SU-DHL-6 (cell line): ENCODE measurements at regions not wholly inside any gene's neighbourhood (a gene's known extent, or its start where the extent isn't known, plus 50 kb on each side); places are given as distances from the start of the nearest gene placed in this dataset.
"Not testable (repeated sequence)": the region's sequence is repeated elsewhere in the genome, so short reads cannot be mapped to it uniquely, and the experiment has no call there.

Experiments
- H2AFZ ChIP-seq: fragments of 200-600 bp; sonication (generic); 2 replicates; pipeline ENCODE4 v1.6.1; 2014; ENCODE audit warnings: low read depth, mild to moderate bottlenecking, moderate library complexity, mixed read lengths, antibody characterized with exemption, low read length; ENCODE audit not compliant: severe bottlenecking
- H3F3A ChIP-seq: fragments of 200-600 bp; shearing (Covaris generic); 2 replicates; pipeline ENCODE4 v1.6.0; 2016; ENCODE audit warnings: antibody characterized with exemption, mild to moderate bottlenecking; ENCODE audit not compliant: insufficient read depth
- H3K27ac ChIP-seq: fragments of 200-600 bp; sonication (generic); 2 replicates; pipeline ENCODE4 v1.5.1; 2016; ENCODE audit warnings: low read depth, mild to moderate bottlenecking, low read length, moderate library complexity, mixed read lengths
- H3K27me3 ChIP-seq: fragments of 200-600 bp; sonication (generic), shearing (Covaris generic); 2 replicates; pipeline ENCODE4 v1.6.0; 2014; ENCODE audit warnings: mild to moderate bottlenecking, low read length
- H3K36me3 ChIP-seq: fragments of 200-600 bp; sonication (generic); 2 replicates; pipeline ENCODE4 v1.6.1; 2014; ENCODE audit warnings: mild to moderate bottlenecking, low read length, mixed read lengths
- H3K4me2 ChIP-seq: fragments of 300-600, 200-600 bp; shearing (Covaris generic), sonication (generic); 2 replicates; pipeline ENCODE4 v1.6.0; 2014; ENCODE audit warnings: low read length, low read depth, mild to moderate bottlenecking; ENCODE audit not compliant: poor library complexity, severe bottlenecking
- H3K4me3 ChIP-seq: fragments of 200-600 bp; sonication (generic); 2 replicates; pipeline ENCODE4 v1.5.1; 2014; ENCODE audit warnings: antibody characterized with exemption, low read length, mild to moderate bottlenecking, mixed read lengths; ENCODE audit not compliant: insufficient read depth, poor library complexity, severe bottlenecking
- H3K79me2 ChIP-seq: fragments of 200-600 bp; sonication (generic); 2 replicates; pipeline ENCODE4 v1.6.1; 2014; ENCODE audit warnings: mild to moderate bottlenecking, low read length, moderate library complexity; ENCODE audit not compliant: insufficient read depth
- H3K9ac ChIP-seq: fragments of 200-600 bp; sonication (generic); 2 replicates; pipeline ENCODE4 v1.7.0; 2014; ENCODE audit warnings: mild to moderate bottlenecking, low read length
- H3K9me2 ChIP-seq: fragments of 200-600 bp; sonication (generic); replicated peaks from 2 replicates; pipeline ENCODE4 v1.6.1; 2014; ENCODE audit warnings: low read length; ENCODE audit not compliant: insufficient read depth
- H3K9me3 ChIP-seq: fragments of 200-600 bp; sonication (generic); 2 replicates; pipeline ENCODE4 v1.6.1; 2014; ENCODE audit warnings: low read length, mixed read lengths; ENCODE audit not compliant: insufficient read depth
- H4K20me1 ChIP-seq: fragments of 200-600 bp; sonication (generic); 2 replicates; pipeline ENCODE4 v1.6.1; 2014; ENCODE audit warnings: low read depth, mild to moderate bottlenecking, antibody characterized with exemption, low read length, moderate library complexity, mixed read lengths

DNA sequence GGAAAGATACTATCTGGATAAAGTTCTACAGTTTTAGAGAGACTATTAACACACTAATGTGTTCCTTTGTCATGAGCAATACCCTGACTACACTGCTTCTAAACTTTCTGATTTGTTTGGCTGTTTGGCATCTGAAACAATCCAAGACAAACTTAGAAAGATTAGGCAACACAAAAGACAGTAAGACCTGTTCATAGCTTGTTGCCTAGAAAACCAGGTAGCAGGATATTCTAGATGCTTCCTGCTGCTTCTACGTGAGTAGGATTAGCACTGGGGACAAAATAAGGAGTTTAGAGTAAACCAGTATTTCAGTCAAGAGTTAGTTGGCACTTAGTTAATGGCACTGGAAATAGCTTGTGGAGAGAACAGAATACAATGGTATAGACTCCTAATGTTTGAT lies 256.5 kb downstream of the ZNF37A start:
- H3K27me3 ChIP-seq, H3K79me2 ChIP-seq, H3K36me3 ChIP-seq, H4K20me1 ChIP-seq, H3K27ac ChIP-seq, H3K9me3 ChIP-seq, H3K9ac ChIP-seq, H3K4me2 ChIP-seq, H3F3A ChIP-seq, H3K4me3 ChIP-seq, H2AFZ ChIP-seq, H3K9me2 ChIP-seq: not testable (repeated sequence)

DNA sequence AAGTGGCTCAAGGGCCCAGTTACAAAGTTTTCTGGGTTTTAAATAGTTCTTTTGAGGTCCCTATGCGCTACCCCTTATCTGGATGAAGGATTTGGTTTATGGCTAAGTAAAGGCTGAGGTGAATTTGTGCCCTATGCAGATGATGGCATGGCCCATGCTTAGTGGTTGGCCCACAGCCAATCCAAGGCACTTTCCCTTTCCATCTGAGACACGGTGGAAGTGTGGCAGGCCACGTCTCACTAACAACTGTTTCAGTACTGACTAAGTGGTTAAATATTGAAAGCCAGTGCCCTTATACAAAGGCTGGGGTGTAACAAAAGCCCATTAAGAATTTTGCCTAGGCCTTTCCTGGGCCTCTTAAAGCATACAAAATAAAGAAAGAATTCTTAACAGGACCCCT lies 260.3 kb downstream of the ZNF37A start:
- not testable (repeated sequence) for H2AFZ ChIP-seq, H3F3A ChIP-seq, H3K36me3 ChIP-seq, H3K27ac ChIP-seq, H3K4me3 ChIP-seq, H3K79me2 ChIP-seq, H4K20me1 ChIP-seq, H3K9me2 ChIP-seq, H3K9me3 ChIP-seq, H3K9ac ChIP-seq, H3K4me2 ChIP-seq, H3K27me3 ChIP-seq

DNA sequence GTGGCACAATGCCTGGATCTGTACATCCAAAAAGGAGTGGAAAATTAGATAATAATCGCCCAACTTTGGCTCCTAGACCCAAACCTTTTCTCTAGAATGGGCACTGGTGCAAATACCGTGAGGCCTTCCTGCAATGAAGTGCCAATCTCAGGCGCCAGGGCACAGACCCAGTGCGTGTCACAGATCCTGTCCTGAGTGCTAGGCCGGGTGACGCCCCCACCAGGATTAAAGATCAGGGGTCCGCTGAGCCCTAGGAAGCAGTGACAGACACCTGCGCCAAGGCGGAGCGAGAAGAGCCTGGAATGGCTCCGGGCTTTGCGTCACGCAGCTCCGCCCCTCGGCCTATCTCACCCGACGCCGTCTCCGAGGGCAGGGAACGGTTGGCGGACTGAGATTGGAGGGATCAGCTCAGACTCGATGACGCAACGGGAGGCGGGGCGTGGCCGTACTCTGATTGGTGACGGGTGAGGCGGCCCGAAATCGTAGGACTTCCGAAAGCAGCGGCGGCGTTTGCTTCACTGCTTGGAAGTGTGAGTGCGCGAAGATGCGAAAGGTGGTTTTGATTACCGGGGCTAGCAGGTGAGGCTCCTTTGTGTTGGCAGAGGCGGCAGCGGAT lies 261.9 kb downstream of the ZNF37A start:
- H3K36me3 ChIP-seq, H3K9me3 ChIP-seq, H2AFZ ChIP-seq, H3K9ac ChIP-seq, H3K4me3 ChIP-seq, H3K4me2 ChIP-seq, H3K9me2 ChIP-seq, H3K27me3 ChIP-seq, H3F3A ChIP-seq, H3K27ac ChIP-seq, H4K20me1 ChIP-seq, H3K79me2 ChIP-seq: not testable (repeated sequence)

DNA sequence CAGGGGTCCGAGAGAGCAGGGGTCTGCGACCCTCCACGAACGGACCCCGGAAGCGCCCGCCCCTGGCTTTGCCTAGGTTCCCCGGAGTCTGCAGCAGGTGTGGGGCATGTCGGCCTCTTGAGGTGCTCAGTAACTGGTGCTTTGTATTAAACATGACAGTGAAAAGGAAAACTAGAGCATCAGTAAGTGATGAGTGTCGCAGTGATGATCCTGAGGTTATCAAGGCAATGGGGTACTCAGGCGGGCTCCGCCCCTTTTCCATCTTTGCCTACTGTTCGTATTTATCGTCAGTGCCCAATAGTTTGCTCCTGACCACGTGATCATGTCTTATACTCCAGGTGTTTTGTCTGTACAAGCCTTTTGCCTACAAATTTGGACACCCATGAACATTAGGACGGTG lies 262.4 kb downstream of the ZNF37A start:
- not testable (repeated sequence) for H3K36me3 ChIP-seq, H3K9ac ChIP-seq, H3K79me2 ChIP-seq, H3F3A ChIP-seq, H3K9me2 ChIP-seq, H4K20me1 ChIP-seq, H3K27me3 ChIP-seq, H2AFZ ChIP-seq, H3K9me3 ChIP-seq, H3K4me2 ChIP-seq, H3K4me3 ChIP-seq, H3K27ac ChIP-seq

DNA sequence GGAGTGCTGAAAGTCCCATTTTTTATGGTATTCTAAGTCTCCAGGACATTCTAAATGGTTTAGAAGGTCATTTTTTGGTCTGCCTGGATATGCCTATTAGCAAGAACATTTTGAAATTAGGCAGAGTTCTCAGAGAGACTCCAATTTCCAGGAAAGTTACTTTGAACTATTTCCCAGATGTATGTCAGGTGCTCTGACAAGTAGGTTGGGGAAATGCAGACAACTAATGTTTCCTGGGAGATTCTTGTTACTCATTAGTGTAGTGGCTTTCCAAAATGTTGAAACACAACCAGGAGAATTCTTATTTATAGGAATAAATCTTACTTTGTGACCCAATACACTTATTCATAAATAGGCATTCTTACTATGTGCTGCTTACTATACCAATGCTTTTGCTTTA lies 268.4 kb downstream of the ZNF37A start:
- H3K4me3 ChIP-seq, H3K27me3 ChIP-seq, H3K9me3 ChIP-seq, H3K79me2 ChIP-seq, H3K4me2 ChIP-seq, H3K9me2 ChIP-seq, H4K20me1 ChIP-seq, H3F3A ChIP-seq, H3K27ac ChIP-seq, H3K36me3 ChIP-seq, H2AFZ ChIP-seq, H3K9ac ChIP-seq: not testable (repeated sequence)

DNA sequence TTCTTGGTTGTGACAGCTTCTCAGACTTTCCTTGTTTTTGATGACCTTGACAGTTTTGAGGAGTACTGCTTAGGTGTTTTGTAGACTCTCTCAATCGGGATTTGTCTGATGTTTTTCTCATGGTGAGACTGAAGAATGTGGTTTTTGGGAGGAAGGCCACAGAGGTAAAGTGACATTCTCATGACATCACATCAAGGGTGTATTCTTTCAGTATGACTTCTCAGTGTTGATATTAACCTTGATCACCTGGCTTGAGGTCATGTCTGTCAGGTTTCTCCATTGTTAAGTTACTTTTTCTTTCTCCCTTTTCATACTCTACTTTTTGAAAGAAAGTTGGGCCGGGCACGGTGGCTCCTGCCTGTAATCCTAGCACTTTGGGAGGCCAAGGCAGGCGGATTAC lies 269.9 kb downstream of the ZNF37A start:
- not testable (repeated sequence) for H3K79me2 ChIP-seq, H3F3A ChIP-seq, H3K9ac ChIP-seq, H2AFZ ChIP-seq, H3K27me3 ChIP-seq, H3K27ac ChIP-seq, H3K9me2 ChIP-seq, H4K20me1 ChIP-seq, H3K4me3 ChIP-seq, H3K36me3 ChIP-seq, H3K4me2 ChIP-seq, H3K9me3 ChIP-seq

DNA sequence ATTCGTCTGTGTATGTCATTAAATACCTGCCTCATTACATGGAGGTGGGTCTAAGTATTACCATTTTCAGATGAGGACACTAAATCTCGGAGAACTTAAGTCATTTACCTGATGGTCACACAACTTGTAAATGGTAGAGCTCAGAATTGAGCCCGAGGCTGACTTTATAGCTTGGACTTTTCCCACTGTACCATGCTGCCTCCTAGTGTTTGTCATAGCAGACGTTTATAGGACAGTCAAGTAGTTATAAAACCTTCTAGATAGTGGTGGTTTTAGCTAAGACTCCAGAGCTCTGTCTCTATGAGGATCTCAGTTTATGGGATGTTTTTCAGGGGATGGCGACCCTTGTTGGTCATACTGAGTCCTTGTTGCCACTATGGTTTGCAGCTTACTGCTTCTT lies 271.8 kb downstream of the ZNF37A start:
- H4K20me1 ChIP-seq = not testable (repeated sequence)

DNA sequence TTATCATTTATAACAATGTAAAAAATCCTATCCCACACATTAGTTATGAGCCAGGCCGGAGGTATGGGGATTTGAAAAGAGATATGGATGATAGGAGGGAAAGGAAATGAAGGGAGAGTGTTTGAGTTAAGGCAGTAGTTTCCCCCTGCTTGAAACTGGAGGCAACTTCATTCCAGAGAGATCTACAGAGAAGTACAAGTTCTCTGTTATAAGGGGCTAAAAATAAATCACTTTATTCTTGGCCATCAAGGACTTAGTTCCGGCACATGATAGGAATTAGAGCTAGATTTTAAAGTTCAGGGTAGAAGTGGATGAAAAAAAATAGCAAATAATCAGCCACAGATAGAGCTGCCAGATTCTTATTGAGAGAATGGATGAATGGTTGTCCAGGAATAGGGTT lies 289.7 kb downstream of the ZNF37A start:
- not testable (repeated sequence) for H2AFZ ChIP-seq, H3K4me3 ChIP-seq, H3K4me2 ChIP-seq, H3K9me2 ChIP-seq, H3F3A ChIP-seq, H3K27me3 ChIP-seq, H3K9me3 ChIP-seq, H4K20me1 ChIP-seq, H3K36me3 ChIP-seq, H3K27ac ChIP-seq, H3K79me2 ChIP-seq, H3K9ac ChIP-seq

More for the DNA sequence above, 271.8 kb downstream of the ZNF37A start:
- H3K4me3 ChIP-seq, H3K27me3 ChIP-seq, H3K27ac ChIP-seq, H3K9ac ChIP-seq, H3K9me2 ChIP-seq, H3K79me2 ChIP-seq, H3K36me3 ChIP-seq, H3F3A ChIP-seq, H3K4me2 ChIP-seq, H2AFZ ChIP-seq, H3K9me3 ChIP-seq: not testable (repeated sequence)
